Mesenchymal stem cell (in vitro differentiated cells and primary cell): ENCODE measurements at regions not wholly inside any gene's neighbourhood (a gene's known extent, or its start where the extent isn't known, plus 50 kb on each side); places are given as distances from the start of the nearest gene placed in this dataset.

Source experiments
- DNase-seq: peaks from one replicate; pipeline ENCODE4 v3.0.0-alpha.2; 2013
- H2AFZ ChIP-seq: one replicate; pipeline ENCODE4 v1.6.1; 2013; ENCODE audit warnings: low read depth, mild to moderate bottlenecking, control low read depth, inconsistent platforms, low read length, moderate library complexity
- H2AK5ac ChIP-seq: 2 replicates; pipeline ENCODE4 v1.6.1; 2013; ENCODE audit warnings: low read length, moderate library complexity, mild to moderate bottlenecking, inconsistent platforms; ENCODE audit not compliant: severe bottlenecking
- H2BK120ac ChIP-seq: one replicate; pipeline ENCODE4 v1.6.1; 2013; ENCODE audit warnings: low read depth, mild to moderate bottlenecking, inconsistent platforms, low read length, moderate library complexity
- H2BK12ac ChIP-seq, 2 experiments: one replicate each; pipeline ENCODE4 v1.6.1; 2013; ENCODE audit warnings: inconsistent platforms in 2 of 2, low read length in 2 of 2, mild to moderate bottlenecking in 2 of 2, moderate library complexity in 2 of 2, control low read depth in 1 of 2
- H2BK15ac ChIP-seq: one replicate; pipeline ENCODE4 v1.6.1; 2013; ENCODE audit warnings: mild to moderate bottlenecking, low read depth, inconsistent platforms; ENCODE audit not compliant: poor library complexity, severe bottlenecking
- H2BK5ac ChIP-seq: 2 replicates; pipeline ENCODE4 v1.6.1; 2013; ENCODE audit warnings: low read depth, mild to moderate bottlenecking, low read length, control low read depth, inconsistent platforms; ENCODE audit not compliant: poor library complexity, severe bottlenecking
- H3K14ac ChIP-seq, 2 experiments: one replicate each; pipeline ENCODE4 v1.6.1; 2013; ENCODE audit warnings: inconsistent platforms in 2 of 2, low read length in 2 of 2, control low read depth in 1 of 2, mild to moderate bottlenecking in 1 of 2, moderate library complexity in 1 of 2
- H3K18ac ChIP-seq, 2 experiments: one replicate each; pipeline ENCODE4 v1.6.1; 2013; ENCODE audit warnings: inconsistent platforms in 2 of 2, low read length in 2 of 2, control low read depth in 1 of 2, low read depth in 1 of 2, mild to moderate bottlenecking in 1 of 2
- H3K23ac ChIP-seq, 2 experiments: one replicate each; pipeline ENCODE4 v1.6.1; 2013; ENCODE audit warnings: inconsistent platforms in 2 of 2, low read length in 2 of 2, mild to moderate bottlenecking in 2 of 2, moderate library complexity in 2 of 2, control low read depth in 1 of 2
- H3K27ac ChIP-seq: 2 replicates; pipeline ENCODE4 v1.5.1; 2013; ENCODE audit warnings: mild to moderate bottlenecking, moderate library complexity, low read length, control low read depth, inconsistent platforms; ENCODE audit not compliant: poor library complexity, severe bottlenecking
- H3K27me3 ChIP-seq, 2 experiments: 2 replicates each; pipeline versions ENCODE4 v1.6.1 to v1.7.0; 2013; ENCODE audit warnings: low read length in 2 of 2, mild to moderate bottlenecking in 2 of 2, moderate library complexity in 2 of 2, control low read depth in 1 of 2, inconsistent platforms in 1 of 2; ENCODE audit not compliant: control insufficient read depth in 1 of 2, insufficient read depth in 1 of 2
- H3K36me3 ChIP-seq, 2 experiments: 2 replicates each; pipeline versions ENCODE4 v1.6.1 to v1.7.0; 2013; ENCODE audit warnings: low read length in 2 of 2, control low read depth in 1 of 2, inconsistent platforms in 1 of 2, low read depth in 1 of 2, mild to moderate bottlenecking in 1 of 2; ENCODE audit not compliant: insufficient read depth in 2 of 2, control insufficient read depth in 1 of 2
- H3K4ac ChIP-seq, 2 experiments: one replicate each; pipeline ENCODE4 v1.6.1; 2013; ENCODE audit warnings: inconsistent platforms in 2 of 2, low read length in 2 of 2, mild to moderate bottlenecking in 2 of 2, moderate library complexity in 2 of 2, control low read depth in 1 of 2, low read depth in 1 of 2
- H3K4me1 ChIP-seq: 2 replicates; pipeline ENCODE4 v1.6.1; 2013; ENCODE audit warnings: low read depth, low read length, control low read depth; ENCODE audit not compliant: control insufficient read depth, insufficient read depth
- H3K4me2 ChIP-seq: 2 replicates; pipeline ENCODE4 v1.6.1; 2013; ENCODE audit warnings: low read length, mild to moderate bottlenecking, inconsistent platforms; ENCODE audit not compliant: poor library complexity, severe bottlenecking
- H3K4me3 ChIP-seq, 2 experiments: 2 replicates each; pipeline versions ENCODE4 v1.5.1 to v1.7.0; 2013; ENCODE audit warnings: low read length in 2 of 2, mild to moderate bottlenecking in 2 of 2, control low read depth in 1 of 2, low read depth in 1 of 2; ENCODE audit not compliant: insufficient read depth in 1 of 2
- H3K79me1 ChIP-seq: replicated peaks from 2 replicates; pipeline ENCODE4 v1.6.1; 2013; ENCODE audit warnings: mild to moderate bottlenecking, control low read depth, low read length, inconsistent platforms; ENCODE audit not compliant: poor library complexity, severe bottlenecking
- H3K9ac ChIP-seq: 2 replicates; pipeline ENCODE4 v1.7.0; 2013; ENCODE audit warnings: mild to moderate bottlenecking, low read length, moderate library complexity
- H3K9me3 ChIP-seq: 2 replicates; pipeline ENCODE4 v1.7.0; 2013; ENCODE audit warnings: mild to moderate bottlenecking, low read length; ENCODE audit not compliant: control insufficient read depth
- H4K8ac ChIP-seq: one replicate; pipeline ENCODE4 v1.6.1; 2013; ENCODE audit warnings: inconsistent platforms, mild to moderate bottlenecking, low read length, moderate library complexity
- H4K91ac ChIP-seq: one replicate; pipeline ENCODE4 v1.6.1; 2013; ENCODE audit warnings: mild to moderate bottlenecking, low read length, inconsistent platforms
- WGBS: methylation state at CpG from one replicate; pipeline ENCODE4 v1.1.7; 2013; ENCODE audit warnings: mixed read lengths; 5-methylcytosine and 5-hydroxymethylcytosine counted together

GRCh38 chr6:150664091-150664490 lies 64.4 kb downstream of the PLEKHG1 start:
- Histone ChIP-seq H4K91ac (no peak overlapping the region), H3K4me2 (no peak overlapping the region), H2BK15ac (no peak overlapping the region), H3K14ac (no peak overlapping the region), H3K79me1 (no peaks in the 10 kb centered on the region), H2BK120ac (no peak overlapping the region), H3K36me3 (no peaks in the 10 kb centered on the region), H2AK5ac (no peak overlapping the region), H2AFZ (no peak overlapping the region), H3K4me3 (no peak overlapping the region), H3K27me3 (no peaks in the 10 kb centered on the region), H4K8ac (no peak overlapping the region), H3K9me3 (no peaks in the 10 kb centered on the region), H3K4me1 (peaks cover 1% of the 10 kb centered on the region), H3K23ac (no peak overlapping the region), H3K27ac (no peak overlapping the region), H3K9ac (no peak overlapping the region), H2BK12ac (no peak overlapping the region), H2BK5ac (no peak overlapping the region), H3K18ac (no peak overlapping the region), H3K4ac (no peak overlapping the region)
- DNase-seq, result no peak
- 97% methylated on average over 3 of the region's 3 CpGs for WGBS

- peak; percentile 2 for DNase-seq
- no peak overlapping the region for H3K23ac ChIP-seq
- H2BK120ac ChIP-seq, result no peak overlapping the region
- H3K36me3 ChIP-seq, result no peaks in the 10 kb centered on the region
- H3K27ac ChIP-seq, result no peak overlapping the region
- no peak overlapping the region for H2AK5ac ChIP-seq
- no peak overlapping the region for H3K4ac ChIP-seq
- no peak overlapping the region for H2BK15ac ChIP-seq
- H3K18ac ChIP-seq, result no peak overlapping the region
- H4K8ac ChIP-seq, result no peak overlapping the region
- H3K4me1 ChIP-seq, result peaks cover 1% of the 10 kb centered on the region
- 93% methylated on average over 5 of the region's 5 CpGs for WGBS
- no peak overlapping the region for H2AFZ ChIP-seq
- H3K14ac ChIP-seq, result no peak overlapping the region
- no peaks in the 10 kb centered on the region for H3K9me3 ChIP-seq
- H3K4me3 ChIP-seq, result no peak overlapping the region
- H3K27me3 ChIP-seq, result peaks cover 0 to under 1% of the 10 kb centered on the region in 2 experiments
- no peak overlapping the region for H2BK12ac ChIP-seq
- H4K91ac ChIP-seq, result peak overlapping the region; percentile 48
- H3K4me2 ChIP-seq, result no peak overlapping the region
- no peaks in the 10 kb centered on the region for H3K79me1 ChIP-seq
- no peak overlapping the region for H3K9ac ChIP-seq
- H2BK5ac ChIP-seq, result no peak overlapping the region
These were observed 66.4 kb downstream of the PLEKHG1 start for GRCh38 chr6:150666071-150666470.

- no peaks in the 10 kb centered on the region for H3K9me3 ChIP-seq
- H3K27me3 ChIP-seq, result peaks cover 0 to 8% of the 10 kb centered on the region in 2 experiments
- no peaks in the 10 kb centered on the region for H3K79me1 ChIP-seq
- no peak overlapping the region for H2BK120ac ChIP-seq
- H2BK15ac ChIP-seq, result no peak overlapping the region
- no CpG with 5 or more reads among the region's 1 CpG for WGBS
- H2BK5ac ChIP-seq, result no peak overlapping the region
- H3K36me3 ChIP-seq, result no peaks in the 10 kb centered on the region
- no peak overlapping the region for H3K9ac ChIP-seq
- no peak overlapping the region for H2BK12ac ChIP-seq
- H3K4me1 ChIP-seq, result peaks cover 1% of the 10 kb centered on the region
- no peak overlapping the region for H3K18ac ChIP-seq
- no peak overlapping the region for H3K27ac ChIP-seq
- no peak overlapping the region for H4K91ac ChIP-seq
- no peak for DNase-seq
- H3K14ac ChIP-seq, result no peak overlapping the region
- H3K4me2 ChIP-seq, result no peak overlapping the region
- H3K4me3 ChIP-seq, result no peak overlapping the region
- no peak overlapping the region for H2AK5ac ChIP-seq
- no peak overlapping the region for H4K8ac ChIP-seq
- no peak overlapping the region for H2AFZ ChIP-seq
- no peak overlapping the region for H3K23ac ChIP-seq
- H3K4ac ChIP-seq, result no peak overlapping the region
These were observed 67.7 kb downstream of the PLEKHG1 start for GRCh38 chr6:150667359-150667758.

GRCh38 chr6:150667977-150668716 lies 68.5 kb downstream of the PLEKHG1 start:
- H3K27me3 ChIP-seq, result peaks cover 0 to 8% of the 10 kb centered on the region in 2 experiments
- no peak overlapping the region for H3K18ac ChIP-seq
- H3K9me3 ChIP-seq, result no peaks in the 10 kb centered on the region
- no peak overlapping the region for H3K4me3 ChIP-seq
- no peak overlapping the region for H2BK120ac ChIP-seq
- peak overlapping the region; percentile 52 for H3K9ac ChIP-seq
- peak; percentile 69 for DNase-seq
- no peak overlapping the region for H3K4ac ChIP-seq
- no peaks in the 10 kb centered on the region for H3K79me1 ChIP-seq
- H4K91ac ChIP-seq, result no peak overlapping the region
- peaks cover 1% of the 10 kb centered on the region for H3K4me1 ChIP-seq
- no peak overlapping the region for H2BK15ac ChIP-seq
- H3K36me3 ChIP-seq, result no peaks in the 10 kb centered on the region
- H2BK12ac ChIP-seq, result no peak overlapping the region
- no peak overlapping the region for H3K4me2 ChIP-seq
- H4K8ac ChIP-seq, result no peak overlapping the region
- no peak overlapping the region for H2AFZ ChIP-seq
- H2AK5ac ChIP-seq, result no peak overlapping the region
- no peak overlapping the region for H2BK5ac ChIP-seq
- WGBS, result 75% methylated on average over 8 of the region's 8 CpGs
- no peak overlapping the region for H3K14ac ChIP-seq
- no peak overlapping the region for H3K27ac ChIP-seq
- H3K23ac ChIP-seq, result no peak overlapping the region
